Liver (tissue), 8 donors: ENCODE measurements at regions not wholly inside any gene's neighbourhood (a gene's known extent, or its start where the extent isn't known, plus 50 kb on each side); places are given as distances from the start of the nearest gene placed in this dataset.

Source experiments
- DNase-seq: peaks from one replicate; pipeline ENCODE4 v3.0.0-alpha.2; 2017; ENCODE audit warnings: low spot score
- H3K27ac ChIP-seq, 2 donors: one replicate each; pipeline ENCODE4 v1.7.0; 2013; ENCODE audit warnings: inconsistent platforms in 2 of 2, low read length in 2 of 2, control low read depth in 1 of 2, low read depth in 1 of 2, mild to moderate bottlenecking in 1 of 2
- H3K27me3 ChIP-seq, 4 donors: one replicate each; pipeline versions ENCODE4 v1.6.1 to v1.7.0; 2013; ENCODE audit warnings: low read length in 3 of 4, inconsistent platforms in 1 of 4, mild to moderate bottlenecking in 1 of 4, moderate library complexity in 1 of 4; ENCODE audit not compliant: control insufficient read depth in 4 of 4, insufficient read depth in 4 of 4
- H3K36me3 ChIP-seq, 4 donors: one replicate each; pipeline versions ENCODE4 v1.6.1 to v1.7.0; 2013; ENCODE audit warnings: low read length in 3 of 4, mild to moderate bottlenecking in 3 of 4, low read depth in 1 of 4, moderate library complexity in 1 of 4; ENCODE audit not compliant: control insufficient read depth in 4 of 4, insufficient read depth in 3 of 4
- H3K4me1 ChIP-seq, 4 donors: one replicate each; pipeline versions ENCODE4 v1.6.1 to v1.7.0; 2013; ENCODE audit warnings: low read length in 3 of 4, mild to moderate bottlenecking in 3 of 4, moderate library complexity in 1 of 4; ENCODE audit not compliant: control insufficient read depth in 4 of 4, insufficient read depth in 4 of 4
- H3K4me3 ChIP-seq, 3 donors: one replicate each; pipeline versions ENCODE4 v1.6.1 to v1.7.0; 2013; ENCODE audit warnings: low read length in 3 of 3, control low read depth in 1 of 3, low read depth in 1 of 3, mild to moderate bottlenecking in 1 of 3
- H3K9ac ChIP-seq, 2 donors: one replicate each; pipeline ENCODE4 v1.7.0; 2013; ENCODE audit warnings: low read length in 2 of 2, mild to moderate bottlenecking in 2 of 2, moderate library complexity in 2 of 2, control low read depth in 1 of 2, low read depth in 1 of 2
- H3K9me3 ChIP-seq, 4 donors: one replicate each; pipeline versions ENCODE4 v1.6.1 to v1.7.0; 2013; ENCODE audit warnings: low read length in 3 of 4; ENCODE audit not compliant: control insufficient read depth in 4 of 4
- ATF3 ChIP-seq: IDR thresholded peaks from 2 replicates; pipeline ENCODE4 v1.6.1; 2016; ENCODE audit warnings: antibody characterized with exemption
- CTCF ChIP-seq: fragments of 150-350 bp; IDR thresholded peaks from 2 replicates; pipeline ENCODE4 v1.5.1; 2017; ENCODE audit warnings: improper control_type of control experiment, low read depth, low read length; ENCODE audit not compliant: missing input control
- EGR1 ChIP-seq, 2 donors: IDR thresholded peaks; 2 replicates each; pipeline ENCODE4 v1.6.1; 2016 to 2018; ENCODE audit warnings: antibody characterized with exemption in 2 of 2, low read depth in 2 of 2
- FOXA1 ChIP-seq: IDR thresholded peaks from 2 replicates; pipeline ENCODE4 v1.6.1; 2016; ENCODE audit warnings: antibody characterized with exemption
- FOXA2 ChIP-seq: IDR thresholded peaks from 2 replicates; pipeline ENCODE4 v1.6.1; 2016; ENCODE audit warnings: antibody characterized with exemption
- HNF4A ChIP-seq, 2 donors: conservative IDR thresholded peaks; 2 replicates each; pipeline ENCODE4 v1.6.1; 2016; ENCODE audit warnings: antibody characterized with exemption in 2 of 2, mild to moderate bottlenecking in 2 of 2
- HNF4G ChIP-seq: IDR thresholded peaks from 2 replicates; pipeline ENCODE4 v1.6.1; 2016; ENCODE audit warnings: antibody characterized with exemption
- NR2F2 ChIP-seq: IDR thresholded peaks from 2 replicates; pipeline ENCODE4 v1.6.1; 2016; ENCODE audit warnings: antibody characterized with exemption
- RAD21 ChIP-seq, 2 donors: IDR thresholded peaks; 2 replicates each; pipeline ENCODE4 v1.6.1; 2016; ENCODE audit warnings: antibody characterized with exemption in 2 of 2, mild to moderate bottlenecking in 2 of 2
- SP1 ChIP-seq: IDR thresholded peaks from 2 replicates; pipeline ENCODE4 v1.6.1; 2018; ENCODE audit warnings: antibody characterized with exemption, mild to moderate bottlenecking
- TAF1 ChIP-seq: conservative IDR thresholded peaks from 2 replicates; pipeline ENCODE4 v1.6.1; 2016; ENCODE audit warnings: antibody characterized with exemption, mild to moderate bottlenecking
- YY1 ChIP-seq: IDR thresholded peaks from 2 replicates; pipeline ENCODE4 v1.6.1; 2016; ENCODE audit warnings: antibody characterized with exemption, mild to moderate bottlenecking
- WGBS: extraction: QIAGEN DNeasy Blood & Tissue Kit; methylation state at CpG from one replicate; pipeline ENCODE4 v1.1.7; 2013; 5-methylcytosine and 5-hydroxymethylcytosine counted together
- donor health status: healthy.
- donor health status: healthy.
- donor health status: healthy.
- donor health status: healthy.
- donor health status: healthy.

GRCh38 chr7:38027884-38028455 lies 107.5 kb downstream of the EPDR1 start:
- TF ChIP-seq RAD21 (IDR thresholded peaks at IDR 0.05) (no peak), FOXA1 (no peak), NR2F2 (no peak)
- Histone ChIP-seq H3K27me3 (no peaks in the 10 kb centered on the region), H3K9me3 (no peaks in the 10 kb centered on the region), H3K9ac (no peak overlapping the region), H3K27ac (no peak overlapping the region), H3K4me3 (no peak overlapping the region), H3K4me1 (no peaks in the 10 kb centered on the region), H3K36me3 (no peaks in the 10 kb centered on the region)
- 78% methylated on average over 4 of the region's 4 CpGs for WGBS
- no peak for DNase-seq

GRCh38 chr7:38034062-38034908 lies 113.8 kb downstream of the EPDR1 start:
- Histone ChIP-seq H3K4me1 (no peaks in the 10 kb centered on the region), H3K27ac (no peak overlapping the region), H3K9me3 (no peaks in the 10 kb centered on the region), H3K36me3 (no peaks in the 10 kb centered on the region), H3K4me3 (no peak overlapping the region), H3K27me3 (no peaks in the 10 kb centered on the region), H3K9ac (no peak overlapping the region)
- DNase-seq = no peak
- WGBS = 74% methylated on average over 5 of the region's 5 CpGs
- TF ChIP-seq NR2F2 = no peak
- no peak for TF ChIP-seq EGR1 (IDR thresholded peaks at IDR 0.05; ENCODE audit: low read depth in 2 of 2)
- no peak for TF ChIP-seq TAF1
- no peak for TF ChIP-seq YY1
- no peak for TF ChIP-seq CTCF
- no peak for TF ChIP-seq HNF4A (conservative IDR thresholded peaks at IDR 0.05)
- no peak for TF ChIP-seq FOXA1
- no peak for TF ChIP-seq ATF3
- TF ChIP-seq FOXA2 = no peak
- no peak for TF ChIP-seq HNF4G

GRCh38 chr7:38040831-38041230 lies 120.4 kb downstream of the EPDR1 start:
- Histone ChIP-seq H3K9ac (no peak overlapping the region), H3K4me3 (no peak overlapping the region), H3K4me1 (no peaks in the 10 kb centered on the region), H3K27me3 (no peaks in the 10 kb centered on the region), H3K9me3 (no peaks in the 10 kb centered on the region), H3K36me3 (no peaks in the 10 kb centered on the region), H3K27ac (no peak overlapping the region)
- no peak for DNase-seq
- no peak for TF ChIP-seq SP1
- WGBS = 88% methylated on average over 4 of the region's 4 CpGs
